ENCODE measurements at regions not wholly inside any gene's neighbourhood (a gene's known extent, or its start where the extent isn't known, plus 50 kb on each side); places are given as distances from the start of the nearest gene placed in this dataset.
A peak's percentile ranks its signal among the peaks of the same experiment; 100 is the strongest.

- FAIRE-seq = no peak
Observed at GRCh38 chr2:234588054-234588430, 91.2 kb upstream of the ARL4C start.

GRCh38 chr2:234587341-234588053 lies 90.6 kb upstream of the ARL4C start:
- no peak for DNase-seq (ENCODE audit: insufficient read length, low spot score)
- no peak for FAIRE-seq
- TF ChIP-seq SPI1 (IDR thresholded peaks at IDR 0.05; ENCODE audit: low read depth, low read length) (no peak), POU2F2 (IDR thresholded peaks at IDR 0.05; ENCODE audit: low read depth, low read length) (no peak), TAF1 (IDR thresholded peaks at IDR 0.05; ENCODE audit: low read depth, low read length) (no peak), PAX5 (IDR thresholded peaks at IDR 0.05; ENCODE audit: insufficient read depth, low read length, severe bottlenecking) (no peak), POLR2AphosphoS5 (IDR thresholded peaks at IDR 0.05; ENCODE audit: low read depth, low read length) (no peak), POLR2A (IDR thresholded peaks at IDR 0.05; ENCODE audit: low read depth, low read length) (no peak)

More at GRCh38 chr2:234588054-234588430, 91.2 kb upstream of the ARL4C start:
- no peak for DNase-seq (ENCODE audit: insufficient read length, low spot score)
- TF ChIP-seq PAX5 (IDR thresholded peaks at IDR 0.05; ENCODE audit: insufficient read depth, low read length, severe bottlenecking) = no peak
- TF ChIP-seq TAF1 (IDR thresholded peaks at IDR 0.05; ENCODE audit: low read depth, low read length) = no peak
- TF ChIP-seq POLR2A (IDR thresholded peaks at IDR 0.05; ENCODE audit: low read depth, low read length) = no peak
- TF ChIP-seq POU2F2 (IDR thresholded peaks at IDR 0.05; ENCODE audit: low read depth, low read length) = no peak
- no peak for TF ChIP-seq SPI1 (IDR thresholded peaks at IDR 0.05; ENCODE audit: low read depth, low read length)
- no peak for TF ChIP-seq POLR2AphosphoS5 (IDR thresholded peaks at IDR 0.05; ENCODE audit: low read depth, low read length)

DNA sequence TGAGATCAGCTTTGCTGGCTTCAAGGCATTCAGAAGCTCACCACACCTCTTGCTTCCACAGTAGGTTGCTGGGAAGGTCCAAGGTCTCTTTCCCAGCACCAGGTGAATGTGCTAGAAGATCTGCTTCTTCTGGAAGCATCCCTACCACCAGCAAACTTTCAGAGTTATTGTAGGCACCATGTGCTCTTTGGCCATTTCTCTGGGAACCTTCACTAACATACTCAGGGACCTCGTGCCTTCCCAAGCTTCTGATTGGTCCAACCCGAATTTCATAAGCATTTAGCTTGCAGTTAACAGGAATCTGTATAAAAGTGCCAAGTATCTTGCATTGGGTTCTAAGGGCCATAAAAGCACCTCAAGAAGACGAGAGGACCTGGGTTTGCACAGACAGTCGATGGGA lies 86.5 kb upstream of the ARL4C start:
- DNase-seq (ENCODE audit: insufficient read length, low spot score) (no peak), FAIRE-seq (no peak)
- no peak for TF ChIP-seq POU2F2 (IDR thresholded peaks at IDR 0.05; ENCODE audit: low read depth, low read length)
- no peak for TF ChIP-seq POLR2A (IDR thresholded peaks at IDR 0.05; ENCODE audit: low read depth, low read length)
- no peak for TF ChIP-seq POLR2AphosphoS5 (IDR thresholded peaks at IDR 0.05; ENCODE audit: low read depth, low read length)
- TF ChIP-seq TAF1 (IDR thresholded peaks at IDR 0.05; ENCODE audit: low read depth, low read length) = no peak
- no peak for TF ChIP-seq PAX5 (IDR thresholded peaks at IDR 0.05; ENCODE audit: insufficient read depth, low read length, severe bottlenecking)
- TF ChIP-seq SPI1 (IDR thresholded peaks at IDR 0.05; ENCODE audit: low read depth, low read length) = no peak

- FAIRE-seq (no peak), DNase-seq (ENCODE audit: insufficient read length, low spot score) (no peak)
- no peak for TF ChIP-seq POU2F2 (IDR thresholded peaks at IDR 0.05; ENCODE audit: low read depth, low read length)
- no peak for TF ChIP-seq POLR2AphosphoS5 (IDR thresholded peaks at IDR 0.05; ENCODE audit: low read depth, low read length)
- no peak for TF ChIP-seq PAX5 (IDR thresholded peaks at IDR 0.05; ENCODE audit: insufficient read depth, low read length, severe bottlenecking)
- TF ChIP-seq TAF1 (IDR thresholded peaks at IDR 0.05; ENCODE audit: low read depth, low read length) = no peak
- no peak for TF ChIP-seq POLR2A (IDR thresholded peaks at IDR 0.05; ENCODE audit: low read depth, low read length)
- no peak for TF ChIP-seq SPI1 (IDR thresholded peaks at IDR 0.05; ENCODE audit: low read depth, low read length)
Observed at GRCh38 chr2:234580686-234581085, 83.8 kb upstream of the ARL4C start.

DNA sequence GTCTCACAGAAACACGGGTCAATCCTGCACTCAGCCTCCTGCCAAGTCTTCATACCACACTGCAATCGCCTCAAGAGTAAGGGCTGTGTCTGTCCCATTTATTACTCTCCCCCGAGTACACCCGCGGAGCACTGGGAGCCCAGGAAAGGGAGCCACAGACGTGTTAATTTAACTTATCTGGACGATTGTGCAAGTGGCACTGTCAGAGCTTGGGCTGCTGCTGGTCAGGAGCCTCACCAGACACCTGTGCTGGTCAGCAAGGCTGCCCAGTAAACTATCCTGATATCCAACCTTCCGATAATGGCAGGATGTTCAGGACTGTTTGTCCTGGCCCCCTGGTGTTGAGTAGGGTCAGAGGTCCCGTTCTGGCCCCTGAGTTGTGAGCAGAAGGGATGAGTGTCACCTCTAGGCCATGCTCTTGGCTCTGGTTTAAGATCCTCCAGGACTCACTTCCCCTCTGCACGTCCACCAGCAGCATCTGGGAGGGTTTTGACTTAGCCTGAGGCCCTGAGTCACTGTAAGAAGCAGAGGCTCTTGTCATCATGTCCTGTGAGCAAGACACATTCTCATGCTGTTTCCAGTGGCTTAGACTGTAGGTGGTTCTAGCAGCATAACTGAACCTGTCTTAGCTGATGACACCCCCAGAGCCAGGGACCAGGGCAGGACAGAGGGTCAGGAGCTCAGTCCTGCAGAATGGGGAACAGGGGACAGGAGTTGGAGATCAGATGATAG lies 82.5 kb upstream of the ARL4C start:
- FAIRE-seq (no peak), DNase-seq (ENCODE audit: insufficient read length, low spot score) (no peak)
- TF ChIP-seq POLR2A (IDR thresholded peaks at IDR 0.05; ENCODE audit: low read depth, low read length) (no peak), POLR2AphosphoS5 (IDR thresholded peaks at IDR 0.05; ENCODE audit: low read depth, low read length) (no peak), TAF1 (IDR thresholded peaks at IDR 0.05; ENCODE audit: low read depth, low read length) (no peak), POU2F2 (IDR thresholded peaks at IDR 0.05; ENCODE audit: low read depth, low read length) (no peak), PAX5 (IDR thresholded peaks at IDR 0.05; ENCODE audit: insufficient read depth, low read length, severe bottlenecking) (no peak), SPI1 (IDR thresholded peaks at IDR 0.05; ENCODE audit: low read depth, low read length) (no peak)

GRCh38 chr2:234578389-234578788 lies 81.5 kb upstream of the ARL4C start:
- FAIRE-seq = peak; percentile 38

DNA sequence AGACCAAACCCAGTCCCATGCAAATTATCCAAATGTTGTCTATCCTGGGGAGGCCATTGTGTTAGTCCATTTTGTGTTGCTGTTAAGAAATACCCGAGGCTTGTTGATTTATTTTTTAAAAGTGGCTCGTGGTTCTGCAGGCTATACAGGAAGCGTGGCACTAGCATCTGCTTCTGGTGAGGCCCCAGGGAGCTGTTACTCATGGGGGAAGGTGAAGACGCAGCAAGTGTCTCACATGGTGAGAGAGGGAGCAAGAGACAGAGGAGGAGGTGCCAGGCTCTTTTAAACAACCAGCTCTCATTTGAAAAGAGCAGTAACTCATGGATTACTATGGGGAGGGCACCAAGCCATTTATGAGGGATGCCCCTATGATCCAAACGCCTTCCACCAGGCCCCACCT lies 80.3 kb upstream of the ARL4C start:
- no peak for TF ChIP-seq SPI1 (IDR thresholded peaks at IDR 0.05; ENCODE audit: low read depth, low read length)
- no peak for TF ChIP-seq PAX5 (IDR thresholded peaks at IDR 0.05; ENCODE audit: insufficient read depth, low read length, severe bottlenecking)
- no peak for TF ChIP-seq POU2F2 (IDR thresholded peaks at IDR 0.05; ENCODE audit: low read depth, low read length)
- no peak for TF ChIP-seq POLR2A (IDR thresholded peaks at IDR 0.05; ENCODE audit: low read depth, low read length)
- TF ChIP-seq POLR2AphosphoS5 (IDR thresholded peaks at IDR 0.05; ENCODE audit: low read depth, low read length) = no peak
- TF ChIP-seq TAF1 (IDR thresholded peaks at IDR 0.05; ENCODE audit: low read depth, low read length) = no peak
- DNase-seq (ENCODE audit: insufficient read length, low spot score) (no peak), FAIRE-seq (no peak)

More at GRCh38 chr2:234578389-234578788, 81.5 kb upstream of the ARL4C start:
- DNase-seq (ENCODE audit: insufficient read length, low spot score) = no peak
- TF ChIP-seq TAF1 (IDR thresholded peaks at IDR 0.05; ENCODE audit: low read depth, low read length) (no peak), POLR2A (IDR thresholded peaks at IDR 0.05; ENCODE audit: low read depth, low read length) (no peak), POU2F2 (IDR thresholded peaks at IDR 0.05; ENCODE audit: low read depth, low read length) (no peak), SPI1 (IDR thresholded peaks at IDR 0.05; ENCODE audit: low read depth, low read length) (no peak), PAX5 (IDR thresholded peaks at IDR 0.05; ENCODE audit: insufficient read depth, low read length, severe bottlenecking) (no peak), POLR2AphosphoS5 (IDR thresholded peaks at IDR 0.05; ENCODE audit: low read depth, low read length) (no peak)

GRCh38 chr2:234571620-234572407 lies 74.9 kb upstream of the ARL4C start:
- DNase-seq (ENCODE audit: insufficient read length, low spot score) (no peak), FAIRE-seq (no peak)
- TF ChIP-seq POLR2AphosphoS5 (IDR thresholded peaks at IDR 0.05; ENCODE audit: low read depth, low read length) (no peak), SPI1 (IDR thresholded peaks at IDR 0.05; ENCODE audit: low read depth, low read length) (peak; percentile 71)

DNA sequence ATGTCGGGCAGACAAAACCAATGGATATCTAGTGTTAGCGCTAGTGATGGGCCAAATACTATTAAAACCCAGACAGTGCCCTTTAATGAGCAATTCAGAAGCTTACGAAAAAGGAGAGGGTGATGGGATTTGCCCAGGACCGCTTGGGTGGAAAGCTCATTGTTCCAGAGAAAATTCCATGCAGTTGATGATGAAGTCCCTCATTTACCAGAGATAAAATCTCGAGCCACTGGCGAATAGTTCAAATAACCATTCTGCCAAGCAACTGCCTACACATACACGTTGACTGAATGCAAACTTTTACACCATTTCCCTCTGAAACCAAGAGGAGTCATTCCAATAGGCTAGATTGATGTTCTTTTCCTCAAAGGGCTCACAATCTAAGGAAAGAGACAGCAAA lies 73.6 kb upstream of the ARL4C start:
- FAIRE-seq (no peak), DNase-seq (ENCODE audit: insufficient read length, low spot score) (no peak)
- no peak for TF ChIP-seq POLR2A (IDR thresholded peaks at IDR 0.05; ENCODE audit: low read depth, low read length)
- no peak for TF ChIP-seq TAF1 (IDR thresholded peaks at IDR 0.05; ENCODE audit: low read depth, low read length)
- TF ChIP-seq PAX5 (IDR thresholded peaks at IDR 0.05; ENCODE audit: insufficient read depth, low read length, severe bottlenecking) = no peak

Measured in GM12891 (cell line).